Uterus (tissue), 3 donors: ENCODE measurements at regions not wholly inside any gene's neighbourhood (a gene's known extent, or its start where the extent isn't known, plus 50 kb on each side); places are given as distances from the start of the nearest gene placed in this dataset.

ENCODE experiments used
- DNase-seq, 2 donors: peaks; one replicate each; pipeline ENCODE4 v3.0.0-alpha.2; 2019 to 2020
- H3K27ac ChIP-seq, 2 donors: fragments of 200-600 bp; sonication (generic); 1 replicate in 1 of 2; 2 replicates in 1 of 2; pipeline ENCODE4 v1.5.1; 2016 to 2018
- H3K27me3 ChIP-seq, 2 donors: fragments of 200-600 bp; sonication (generic); one replicate each; pipeline ENCODE4 v1.5.1; 2018 to 2019; ENCODE audit warnings: control low read depth in 1 of 2
- H3K36me3 ChIP-seq, 2 donors: fragments of 200-600 bp; sonication (generic); one replicate each; pipeline ENCODE4 v1.5.1; 2019; ENCODE audit warnings: control low read depth in 1 of 2
- H3K4me1 ChIP-seq, 2 donors: fragments of 200-600 bp; sonication (generic); one replicate each; pipeline ENCODE4 v1.5.1; 2018 to 2019; ENCODE audit warnings: control low read depth in 1 of 2
- H3K4me3 ChIP-seq, 2 donors: fragments of 200-600 bp; sonication (generic); 1 replicate in 1 of 2; 2 replicates in 1 of 2; pipeline ENCODE4 v1.5.1; 2018 to 2019; ENCODE audit warnings: mild to moderate bottlenecking in 1 of 2
- H3K9me3 ChIP-seq, 2 donors: fragments of 200-600 bp; sonication (generic); one replicate each; pipeline ENCODE4 v1.5.1; 2019; ENCODE audit warnings: control low read depth in 1 of 2
- POLR2A ChIP-seq, 2 donors: fragments of 450-650 bp; IDR thresholded peaks; one replicate each; pipeline ENCODE4 v1.6.1; 2016; ENCODE audit warnings: antibody characterized with exemption in 2 of 2, mild to moderate bottlenecking in 1 of 2, moderate library complexity in 1 of 2
- intact Hi-C: fragments of 100-400 bp; cut with DNase I; formaldehyde crosslinking; loops from one replicate; pipeline ENCODE4 v1.15.1; 2023; ENCODE audit warnings: low total_unique reads
- TF ChIP-seq, protein P1 (sequence below), 4 experiments: fragments of 200-600 bp in 2 of 4; fragments of 450-650 bp in 2 of 4; sonication (generic) in 2 of 4; IDR thresholded peaks; one replicate each; pipeline ENCODE4 v1.5.1; 2016 to 2019; ENCODE audit warnings: antibody characterized with exemption in 4 of 4, mild to moderate bottlenecking in 2 of 4, moderate library complexity in 1 of 4
- donor health status: DM: yes; HTN: yes; CAD: no.

DNA sequence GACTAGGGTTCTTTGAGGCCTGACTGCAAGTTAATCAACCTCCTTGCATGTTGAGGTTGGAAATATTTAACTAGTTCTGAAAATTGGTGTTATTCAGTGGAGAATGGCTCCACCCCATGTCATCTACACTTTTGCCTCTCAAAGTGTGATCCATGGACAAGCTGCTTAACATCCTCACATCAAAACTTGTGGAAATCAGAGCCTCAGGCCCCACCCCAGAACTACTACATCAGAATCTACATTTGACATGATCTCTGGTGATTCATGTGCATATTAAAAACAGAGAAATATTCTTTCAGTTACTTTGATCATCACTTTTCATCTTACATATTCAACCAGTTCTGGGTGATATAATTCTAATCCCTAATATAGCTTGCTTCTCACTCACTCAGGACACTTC, 632.9 kb downstream of the ARL4A start:
- Histone ChIP-seq H3K4me1 (no peaks in the 10 kb centered on the region), H3K4me3 (no peak overlapping the region), H3K36me3 (no peaks in the 10 kb centered on the region), H3K9me3 (no peaks in the 10 kb centered on the region), H3K27me3 (no peaks in the 10 kb centered on the region), H3K27ac (no peak overlapping the region)
- intact Hi-C loops = no loop called here
- TF ChIP-seq, protein P1, sequence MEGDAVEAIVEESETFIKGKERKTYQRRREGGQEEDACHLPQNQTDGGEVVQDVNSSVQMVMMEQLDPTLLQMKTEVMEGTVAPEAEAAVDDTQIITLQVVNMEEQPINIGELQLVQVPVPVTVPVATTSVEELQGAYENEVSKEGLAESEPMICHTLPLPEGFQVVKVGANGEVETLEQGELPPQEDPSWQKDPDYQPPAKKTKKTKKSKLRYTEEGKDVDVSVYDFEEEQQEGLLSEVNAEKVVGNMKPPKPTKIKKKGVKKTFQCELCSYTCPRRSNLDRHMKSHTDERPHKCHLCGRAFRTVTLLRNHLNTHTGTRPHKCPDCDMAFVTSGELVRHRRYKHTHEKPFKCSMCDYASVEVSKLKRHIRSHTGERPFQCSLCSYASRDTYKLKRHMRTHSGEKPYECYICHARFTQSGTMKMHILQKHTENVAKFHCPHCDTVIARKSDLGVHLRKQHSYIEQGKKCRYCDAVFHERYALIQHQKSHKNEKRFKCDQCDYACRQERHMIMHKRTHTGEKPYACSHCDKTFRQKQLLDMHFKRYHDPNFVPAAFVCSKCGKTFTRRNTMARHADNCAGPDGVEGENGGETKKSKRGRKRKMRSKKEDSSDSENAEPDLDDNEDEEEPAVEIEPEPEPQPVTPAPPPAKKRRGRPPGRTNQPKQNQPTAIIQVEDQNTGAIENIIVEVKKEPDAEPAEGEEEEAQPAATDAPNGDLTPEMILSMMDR (IDR thresholded peaks at IDR 0.05) = no peak
- no peak for TF ChIP-seq POLR2A (IDR thresholded peaks at IDR 0.05)
- no peak for DNase-seq

DNA sequence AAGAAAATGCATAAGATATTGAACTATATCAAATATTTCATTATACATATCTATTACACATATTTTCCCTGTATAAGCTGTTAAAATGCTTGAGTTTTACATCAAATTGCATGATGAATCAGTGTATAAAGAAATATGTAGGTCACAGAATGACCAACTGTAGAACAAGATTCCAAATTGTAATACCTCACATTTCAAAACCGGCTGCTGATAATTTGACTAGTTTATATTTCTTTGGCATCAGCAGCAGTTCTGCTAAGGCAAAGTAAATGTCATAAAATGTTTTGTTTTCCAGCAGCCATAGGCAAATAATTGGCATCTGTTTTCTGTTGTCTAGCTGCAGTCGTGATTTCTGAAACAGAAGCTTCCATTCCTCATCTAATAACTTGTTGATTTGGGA, 633.9 kb downstream of the ARL4A start:
- TF ChIP-seq, protein P1 (IDR thresholded peaks at IDR 0.05) = no peak
- no peak for TF ChIP-seq POLR2A (IDR thresholded peaks at IDR 0.05)
- Histone ChIP-seq H3K27me3 (no peaks in the 10 kb centered on the region), H3K36me3 (no peaks in the 10 kb centered on the region), H3K27ac (no peak overlapping the region), H3K4me1 (no peaks in the 10 kb centered on the region), H3K9me3 (no peaks in the 10 kb centered on the region), H3K4me3 (no peak overlapping the region)
- intact Hi-C loops = no loop called here
- no peak for DNase-seq

DNA sequence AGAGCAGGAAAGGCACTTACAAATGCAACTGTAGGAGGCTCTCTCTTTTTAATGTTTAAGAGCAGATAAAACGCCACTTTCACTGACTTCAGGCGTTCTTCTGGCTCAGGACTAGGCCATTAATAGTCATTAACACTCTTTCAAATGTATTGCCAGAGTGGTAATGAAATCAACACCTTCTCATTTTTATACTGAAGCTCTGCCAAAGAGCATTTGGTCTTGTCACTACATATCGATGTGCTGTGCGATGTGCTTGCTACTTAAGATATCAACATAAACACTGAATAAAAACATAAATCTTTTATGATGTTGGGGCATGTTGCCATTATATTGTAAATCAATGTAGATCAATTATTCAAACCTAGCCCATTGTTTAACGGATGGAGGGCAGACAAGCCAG, 634.7 kb downstream of the ARL4A start:
- Histone ChIP-seq H3K4me1 (no peaks in the 10 kb centered on the region), H3K9me3 (no peaks in the 10 kb centered on the region), H3K27ac (no peak overlapping the region), H3K36me3 (no peaks in the 10 kb centered on the region), H3K4me3 (no peak overlapping the region), H3K27me3 (no peaks in the 10 kb centered on the region)
- intact Hi-C loops = no loop called here
- no peak for DNase-seq
- no peak for TF ChIP-seq POLR2A (IDR thresholded peaks at IDR 0.05)
- TF ChIP-seq, protein P1 (IDR thresholded peaks at IDR 0.05) = no peak

DNA sequence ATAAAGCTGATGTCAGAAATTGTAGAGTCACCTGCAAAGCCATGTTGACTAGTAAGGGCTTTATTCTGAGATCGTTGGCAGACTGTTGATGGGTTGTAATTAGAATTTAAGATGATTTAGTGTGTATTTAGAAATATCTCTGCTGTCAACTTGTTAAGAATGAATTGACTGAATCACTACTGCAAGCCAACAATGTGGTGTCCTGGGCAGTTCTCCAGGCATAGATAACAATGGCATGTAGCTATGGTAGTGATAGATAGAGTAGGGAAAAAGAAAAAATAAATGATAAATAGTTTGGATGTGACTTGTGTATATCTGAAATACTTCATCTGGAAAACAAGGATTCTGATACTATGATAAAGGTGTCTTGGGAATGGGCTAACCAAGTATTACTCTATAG, 640.2 kb downstream of the ARL4A start:
- intact Hi-C loops = no loop called here
- Histone ChIP-seq H3K27me3 (no peaks in the 10 kb centered on the region), H3K27ac (no peak overlapping the region), H3K4me3 (no peak overlapping the region), H3K9me3 (no peaks in the 10 kb centered on the region), H3K36me3 (no peaks in the 10 kb centered on the region), H3K4me1 (no peaks in the 10 kb centered on the region)
- TF ChIP-seq POLR2A (IDR thresholded peaks at IDR 0.05) = no peak
- TF ChIP-seq, protein P1 (IDR thresholded peaks at IDR 0.05) = no peak
- no peak for DNase-seq

DNA sequence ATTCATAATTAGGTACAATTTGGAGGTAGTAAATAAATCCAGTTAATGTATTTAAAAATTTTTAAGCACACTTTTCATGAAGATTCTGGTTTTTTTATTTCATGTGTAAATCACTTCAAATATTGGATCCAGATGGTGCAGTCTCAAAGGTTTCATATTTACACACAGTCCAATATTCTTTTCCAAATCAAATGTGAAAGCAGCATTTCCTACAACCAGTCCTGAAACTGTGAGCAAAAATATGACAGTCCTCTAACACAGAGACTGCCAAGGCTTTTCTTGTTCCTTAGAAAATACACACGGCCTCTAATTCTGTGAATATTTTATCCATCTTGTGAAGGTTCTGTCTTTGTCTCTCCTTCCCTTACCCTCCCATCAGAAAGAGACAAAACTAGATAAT, 645.9 kb downstream of the ARL4A start:
- H3K9me3 ChIP-seq = no peaks in the 10 kb centered on the region
- no peak overlapping the region for H3K27ac ChIP-seq
- H3K27me3 ChIP-seq = no peaks in the 10 kb centered on the region
- H3K36me3 ChIP-seq = no peaks in the 10 kb centered on the region
- H3K4me3 ChIP-seq = no peak overlapping the region
- no peak for DNase-seq
- no peak for TF ChIP-seq POLR2A (IDR thresholded peaks at IDR 0.05)
- TF ChIP-seq, protein P1 (IDR thresholded peaks at IDR 0.05) = no peak
- intact Hi-C loops = no loop called here
- no peaks in the 10 kb centered on the region for H3K4me1 ChIP-seq
